GM06990 (cell line): ENCODE measurements at regions not wholly inside any gene's neighbourhood (a gene's known extent, or its start where the extent isn't known, plus 50 kb on each side); places are given as distances from the start of the nearest gene placed in this dataset.

Experiments used
- DNase-seq: peaks from one replicate; pipeline ENCODE4 v3.0.0-alpha.2; 2011; ENCODE audit not compliant: insufficient read length; ENCODE audit errors: extremely low read depth
- H3K27me3 ChIP-seq: replicated peaks from 2 replicates; pipeline ENCODE4 v1.6.0; 2011; ENCODE audit warnings: low read length; ENCODE audit not compliant: control insufficient read depth, insufficient read depth
- H3K36me3 ChIP-seq: 2 replicates; pipeline ENCODE4 v1.5.1; 2011; ENCODE audit warnings: low read length; ENCODE audit not compliant: control insufficient read depth, insufficient read depth
- H3K4me3 ChIP-seq: replicated peaks from 2 replicates; pipeline ENCODE4 v1.5.1; 2011; ENCODE audit warnings: low read depth, mild to moderate bottlenecking, control low read depth, low read length
- CTCF ChIP-seq: IDR thresholded peaks from 2 replicates; pipeline ENCODE4 v1.5.1; 2011; ENCODE audit warnings: low read length, control low read depth, mild to moderate bottlenecking, inconsistent platforms; ENCODE audit not compliant: insufficient read depth, poor library complexity, severe bottlenecking

- no peak for DNase-seq
- no peaks in the 10 kb centered on the region; the same call in none of the 2 replicates for H3K27me3 ChIP-seq
- no peaks in the 10 kb centered on the region for H3K36me3 ChIP-seq
- TF ChIP-seq CTCF: no peak
- H3K4me3 ChIP-seq: no peak overlapping the region
Observed at GRCh38 chr9:96160866-96161265, 141.1 kb downstream of the HSD17B3 start.

GRCh38 chr9:96160168-96160567 lies 141.8 kb downstream of the HSD17B3 start:
- TF ChIP-seq CTCF: no peak
- no peak for DNase-seq
- no peak overlapping the region for H3K4me3 ChIP-seq
- no peaks in the 10 kb centered on the region for H3K36me3 ChIP-seq
- no peaks in the 10 kb centered on the region; the same call in none of the 2 replicates for H3K27me3 ChIP-seq

- Histone ChIP-seq H3K27me3 (no peaks in the 10 kb centered on the region; the same call in none of the 2 replicates), H3K4me3 (no peak overlapping the region), H3K36me3 (no peaks in the 10 kb centered on the region)
- no peak for DNase-seq
- TF ChIP-seq CTCF: no peak
Observed at GRCh38 chr9:96159596-96159995, 142.4 kb downstream of the HSD17B3 start.

GRCh38 chr9:96158909-96159575 lies 142.9 kb downstream of the HSD17B3 start:
- Histone ChIP-seq H3K27me3 (no peaks in the 10 kb centered on the region; the same call in 1 of the 2 replicates), H3K4me3 (no peak overlapping the region), H3K36me3 (no peaks in the 10 kb centered on the region)
- no peak for DNase-seq
- TF ChIP-seq CTCF: no peak

GRCh38 chr9:96158147-96158546 lies 143.8 kb downstream of the HSD17B3 start:
- no peak for TF ChIP-seq CTCF
- no peak for DNase-seq
- Histone ChIP-seq H3K4me3 (no peak overlapping the region), H3K27me3 (no peaks in the 10 kb centered on the region; the same call in 1 of the 2 replicates), H3K36me3 (no peaks in the 10 kb centered on the region)

GRCh38 chr9:96157675-96158074 lies 144.3 kb downstream of the HSD17B3 start:
- TF ChIP-seq CTCF: no peak
- no peak for DNase-seq
- H3K4me3 ChIP-seq: no peak overlapping the region
- H3K36me3 ChIP-seq: no peaks in the 10 kb centered on the region
- H3K27me3 ChIP-seq: no peaks in the 10 kb centered on the region; the same call in 1 of the 2 replicates
